MM.1S (cell line): ENCODE measurements at regions not wholly inside any gene's neighbourhood (a gene's known extent, or its start where the extent isn't known, plus 50 kb on each side); places are given as distances from the start of the nearest gene placed in this dataset.

ENCODE experiments used
- CTCF ChIP-seq: fragments of 300-600 bp; sonication (generic); IDR thresholded peaks from 2 replicates; pipeline ENCODE4 v1.5.1; 2016; ENCODE audit warnings: antibody characterized with exemption, low read length, mixed read lengths
- EZH2 ChIP-seq: fragments of 300-600 bp; sonication (generic); optimal IDR thresholded peaks from 2 replicates; pipeline ENCODE3; 2017; ENCODE audit warnings: low read depth, mild to moderate bottlenecking, antibody characterized with exemption, low read length, mixed read lengths

DNA sequence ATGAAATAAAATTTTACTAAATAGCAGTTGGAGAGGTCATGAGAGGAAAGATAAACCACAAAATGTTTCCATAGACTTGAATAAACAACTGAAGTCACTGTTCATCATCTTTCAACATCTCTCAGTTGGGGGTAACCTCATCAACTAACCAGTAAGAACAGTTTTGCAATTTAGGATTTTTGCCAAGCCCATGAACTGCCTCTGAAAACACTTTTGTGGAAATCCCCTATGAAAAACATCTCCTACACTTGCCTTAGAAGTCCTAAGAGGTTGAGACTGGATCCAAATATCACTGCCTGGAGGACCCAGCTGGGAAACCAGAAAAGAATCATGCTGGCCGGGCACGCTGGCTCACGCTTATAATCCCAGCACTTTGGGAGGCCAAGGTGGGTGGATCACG lies 273.1 kb downstream of the C12orf50 start:
- TF ChIP-seq CTCF: no peak
- no peak for TF ChIP-seq EZH2
